AG10803 (cell line): ENCODE measurements at regions not wholly inside any gene's neighbourhood (a gene's known extent, or its start where the extent isn't known, plus 50 kb on each side); places are given as distances from the start of the nearest gene placed in this dataset.

Experiments
- DNase-seq: peaks from one replicate; pipeline ENCODE4 v3.0.0; 2010; ENCODE audit warnings: low read depth
- H3K4me3 ChIP-seq: 2 replicates; pipeline ENCODE4 v1.5.1; 2011; ENCODE audit warnings: mild to moderate bottlenecking, low read length, control low read depth
- CTCF ChIP-seq: conservative IDR thresholded peaks from 2 replicates; pipeline ENCODE4 v1.5.1; 2011; ENCODE audit warnings: mild to moderate bottlenecking, low read length, control low read depth, inconsistent platforms

GRCh38 chr12:46442738-46443137 is 70.2 kb upstream of the SLC38A2 start:
- no peak for TF ChIP-seq CTCF
- no peak overlapping the region for H3K4me3 ChIP-seq
- no peak for DNase-seq

- no peak overlapping the region for H3K4me3 ChIP-seq
- DNase-seq = peak; percentile 39
- no peak for TF ChIP-seq CTCF
Observed at GRCh38 chr12:46442239-46442638, 69.7 kb upstream of the SLC38A2 start.

- TF ChIP-seq CTCF = no peak
- DNase-seq = no peak
Observed at GRCh38 chr12:46439793-46440511, 67.4 kb upstream of the SLC38A2 start.

GRCh38 chr12:46438719-46439319 is 66.2 kb upstream of the SLC38A2 start:
- DNase-seq = no peak
- TF ChIP-seq CTCF = no peak
- H3K4me3 ChIP-seq = no peak overlapping the region

More at GRCh38 chr12:46439793-46440511, 67.4 kb upstream of the SLC38A2 start:
- H3K4me3 ChIP-seq = no peak overlapping the region

- no peak overlapping the region for H3K4me3 ChIP-seq
- no peak for TF ChIP-seq CTCF
- no peak for DNase-seq
Observed at GRCh38 chr12:46438256-46438655, 65.7 kb upstream of the SLC38A2 start.

- TF ChIP-seq CTCF = no peak
- no peak overlapping the region for H3K4me3 ChIP-seq
- DNase-seq = no peak
Observed at GRCh38 chr12:46437469-46437868, 64.9 kb upstream of the SLC38A2 start.

- TF ChIP-seq CTCF = no peak
- no peak overlapping the region for H3K4me3 ChIP-seq
- DNase-seq = no peak
Observed at GRCh38 chr12:46436747-46437146, 64.2 kb upstream of the SLC38A2 start.
